Activated CD4-positive, alpha-beta T cell treated with anti-CD3 and anti-CD28 coated beads for 24 hours (primary cell): ENCODE measurements at regions not wholly inside any gene's neighbourhood (a gene's known extent, or its start where the extent isn't known, plus 50 kb on each side); places are given as distances from the start of the nearest gene placed in this dataset.
"Not testable (repeated sequence)": the region's sequence is repeated elsewhere in the genome, so short reads cannot be mapped to it uniquely, and the experiment has no call there.

Experiments
- DNase-seq, 2 donors: peaks; one replicate each; pipeline ENCODE4 v3.0.0-alpha.2; 2020; ENCODE audit warnings: low read depth in 2 of 2

DNA sequence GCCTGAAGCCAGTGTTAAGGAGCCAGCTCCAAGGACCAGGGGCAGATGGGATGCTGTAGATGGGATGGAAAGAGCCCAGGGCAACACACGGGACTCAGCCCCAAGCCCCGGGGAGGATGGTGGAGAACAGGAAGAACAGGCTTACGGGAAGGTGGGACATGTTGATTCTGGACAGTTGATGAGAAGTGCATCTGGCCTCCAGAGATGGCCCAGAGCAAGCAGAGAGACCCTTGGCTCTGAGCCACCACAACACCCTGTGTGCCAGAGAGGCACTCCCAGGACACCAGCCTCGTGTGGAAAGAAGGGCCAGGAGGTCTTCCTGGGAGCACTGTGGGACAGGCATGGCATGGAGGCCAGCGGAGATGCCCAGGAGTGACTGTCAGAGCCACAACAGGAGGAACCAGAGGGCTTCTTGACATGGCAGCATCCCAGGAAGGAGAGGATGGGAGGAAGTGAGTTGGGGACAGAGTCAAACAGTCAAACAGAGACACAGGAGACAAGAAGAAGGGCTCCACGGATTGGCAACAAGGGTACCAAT lies 156.3 kb upstream of the MVB12B start:
- no peak for DNase-seq

DNA sequence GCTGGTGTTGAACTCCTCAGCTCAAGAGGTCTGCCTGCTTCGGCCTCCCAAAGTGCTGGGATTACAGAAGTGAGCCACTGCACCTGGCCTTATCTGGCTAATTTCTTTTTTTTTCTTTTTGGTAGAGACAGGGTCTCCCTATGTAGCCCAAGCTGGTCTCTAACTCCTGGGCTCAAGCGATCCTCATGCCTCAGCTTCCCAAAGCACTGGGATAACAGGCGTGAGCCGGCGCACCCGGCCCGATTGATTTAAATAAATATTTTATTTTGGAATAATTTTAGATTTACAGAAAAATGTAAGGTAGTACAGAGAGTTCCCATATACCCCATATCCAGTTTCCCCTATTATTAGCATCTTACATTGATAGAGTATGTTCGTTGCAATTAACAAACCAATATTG lies 155.0 kb upstream of the MVB12B start:
- no peak for DNase-seq

DNA sequence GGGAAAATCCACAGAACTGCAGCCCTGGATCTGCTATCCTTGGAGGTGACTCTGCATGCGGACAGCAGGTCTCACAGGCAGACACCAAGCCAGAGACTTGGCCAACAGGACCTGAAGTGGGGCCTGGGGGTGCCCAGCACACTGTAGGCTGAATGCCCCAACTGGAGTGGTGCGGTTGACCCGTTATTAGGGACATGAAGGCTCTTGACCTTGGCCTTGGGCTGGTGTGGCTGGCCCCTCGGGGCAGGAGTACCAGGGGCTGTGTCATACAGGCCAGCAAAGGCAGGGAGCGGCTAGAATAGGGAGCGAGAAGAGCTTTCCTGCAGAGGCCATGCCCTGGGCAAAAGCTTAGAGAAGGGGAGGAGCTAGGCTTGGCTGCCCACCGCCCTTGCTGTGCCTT lies 153.2 kb upstream of the MVB12B start:
- DNase-seq, result no peak

DNA sequence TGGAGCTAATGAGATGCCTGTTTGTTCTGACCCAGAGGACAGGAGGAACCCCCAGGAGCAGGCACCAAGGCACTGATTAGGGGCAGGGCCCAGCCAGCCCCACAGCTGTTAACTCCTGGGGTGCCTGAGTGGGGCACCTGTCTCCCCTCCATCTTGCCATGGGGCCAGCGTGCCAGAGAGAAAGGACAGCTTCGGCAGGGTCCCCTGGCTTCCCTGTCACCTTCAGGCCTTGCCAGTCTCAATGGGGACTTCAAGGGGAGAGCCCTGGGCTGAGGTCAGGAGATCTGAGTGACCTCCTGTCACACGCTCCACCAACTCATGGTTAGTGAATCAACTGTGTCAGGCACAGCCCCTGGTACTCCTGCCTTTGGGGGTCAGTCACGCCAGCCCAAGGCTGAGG lies 152.7 kb upstream of the MVB12B start:
- no peak for DNase-seq

DNA sequence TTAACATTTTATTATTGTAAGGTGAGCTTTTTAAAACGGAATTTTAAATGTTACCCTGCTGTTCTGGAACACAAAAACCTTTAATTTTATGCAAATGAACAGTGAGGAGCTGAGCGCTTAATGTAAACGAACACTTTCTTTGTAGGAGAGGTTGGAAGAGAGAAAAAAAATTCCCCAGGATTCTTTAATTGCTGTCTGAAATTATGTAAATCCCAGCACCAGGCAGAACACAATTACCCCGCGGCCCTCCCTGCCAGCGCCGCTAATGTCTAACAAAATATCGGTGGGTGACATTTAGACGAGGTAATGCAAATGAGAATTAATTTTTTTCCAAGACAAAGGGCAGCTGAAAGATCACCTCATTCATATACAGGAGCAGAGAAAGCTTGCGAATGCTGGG lies 143.4 kb upstream of the MVB12B start:
- no peak for DNase-seq

DNA sequence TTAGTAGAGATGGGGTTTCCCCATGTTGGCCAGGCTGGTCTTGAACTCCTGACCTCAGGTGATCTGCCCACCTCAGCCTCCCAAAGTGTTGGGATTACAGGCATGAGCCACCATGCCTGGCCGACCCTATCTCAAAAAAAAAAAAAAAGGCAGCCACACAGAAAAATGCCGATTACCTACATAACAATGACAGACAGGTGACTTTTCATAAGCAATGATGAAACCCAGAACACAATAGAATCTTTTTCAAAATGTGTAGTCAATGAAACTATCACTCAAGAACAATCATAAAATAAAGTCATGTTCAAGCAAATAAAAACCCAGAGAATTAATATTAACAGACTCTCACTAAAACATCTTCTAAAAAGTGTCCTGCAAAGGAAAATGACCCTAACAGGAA lies 135.6 kb upstream of the MVB12B start:
- not testable (repeated sequence) for DNase-seq

DNA sequence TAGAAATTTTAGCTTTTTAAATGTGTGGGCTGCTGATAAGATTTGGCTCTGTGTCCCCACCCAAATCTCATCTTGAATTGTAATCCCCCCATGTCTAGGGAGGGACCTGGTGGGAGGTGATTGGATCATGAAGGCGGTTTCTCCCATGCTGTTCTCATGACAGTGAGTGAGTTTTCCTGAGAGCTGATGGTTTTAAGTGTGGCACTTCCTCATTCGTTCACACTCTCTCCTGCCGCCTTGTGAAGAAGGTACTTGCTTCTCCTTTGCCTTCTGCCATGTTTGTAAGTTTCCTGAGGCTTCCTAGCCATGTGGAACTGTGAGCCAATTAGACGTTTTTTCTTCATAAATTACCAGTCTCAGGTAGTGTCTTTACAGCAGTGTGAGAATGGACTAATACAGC lies 127.8 kb upstream of the MVB12B start:
- no peak for DNase-seq

DNA sequence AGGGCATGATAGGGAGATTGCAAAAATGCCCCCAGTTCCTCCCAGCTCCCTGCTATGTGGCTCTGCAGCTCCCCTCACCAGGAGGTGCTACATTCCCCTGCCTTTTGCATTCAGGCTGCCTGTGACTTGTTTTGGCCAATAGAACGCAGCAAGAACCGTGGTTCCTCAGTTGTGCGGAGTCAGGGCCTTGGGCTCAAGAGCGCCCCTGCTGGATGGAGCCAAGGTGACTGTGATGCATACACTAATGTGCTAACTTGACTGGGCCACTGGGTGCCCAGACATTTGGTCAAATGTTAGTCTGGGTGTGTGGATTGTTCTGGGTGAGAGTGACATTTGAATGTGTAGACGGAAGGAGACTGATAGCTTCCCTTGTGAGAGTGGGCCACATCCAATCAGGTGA lies 123.3 kb upstream of the MVB12B start:
- no peak for DNase-seq

DNA sequence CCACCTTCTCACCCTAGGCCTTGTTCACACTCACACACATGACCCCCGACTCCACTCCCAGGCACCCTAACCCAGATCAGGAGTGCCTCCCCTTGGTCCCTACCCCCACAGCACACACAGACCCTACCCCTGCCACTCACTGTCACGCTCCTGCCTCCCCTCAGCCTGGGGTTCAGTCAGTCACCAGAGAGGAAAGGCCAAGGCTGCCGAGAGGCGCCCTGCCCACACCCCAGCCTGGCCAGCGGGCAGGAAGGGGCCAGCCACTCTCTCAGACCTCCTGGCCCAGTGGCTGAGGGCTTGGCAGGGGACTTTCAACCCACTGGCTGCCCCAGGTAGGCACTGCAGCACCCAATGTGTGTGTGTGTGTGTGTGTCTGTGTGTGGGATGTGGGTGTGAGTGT lies 122.4 kb upstream of the MVB12B start:
- no peak for DNase-seq

DNA sequence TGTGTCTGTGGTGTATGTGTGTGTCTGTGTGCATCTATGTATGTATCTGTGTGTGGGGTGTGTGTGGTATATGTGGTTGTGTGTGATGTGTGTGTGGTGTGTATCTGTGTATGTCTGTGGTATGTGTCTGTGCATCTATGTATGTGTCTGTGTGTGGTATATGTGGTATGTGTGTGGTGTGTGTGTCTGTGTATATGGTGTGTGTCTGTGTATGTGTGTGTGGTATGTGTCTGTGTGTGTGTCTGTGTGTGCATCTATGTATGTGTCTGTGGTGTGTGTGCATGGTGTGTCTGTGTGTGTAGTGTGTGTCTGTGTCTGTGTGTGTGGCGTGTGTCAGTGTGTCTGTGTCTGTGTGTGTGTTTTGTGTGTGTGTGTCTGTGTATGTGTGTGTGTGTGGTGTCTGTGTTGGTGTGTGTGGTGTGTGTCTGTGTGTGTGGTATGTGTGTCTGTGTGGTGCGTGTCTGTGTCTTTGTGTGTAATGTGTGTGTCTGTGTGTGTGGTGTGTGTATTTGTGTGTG lies 121.9 kb upstream of the MVB12B start:
- DNase-seq, result no peak

DNA sequence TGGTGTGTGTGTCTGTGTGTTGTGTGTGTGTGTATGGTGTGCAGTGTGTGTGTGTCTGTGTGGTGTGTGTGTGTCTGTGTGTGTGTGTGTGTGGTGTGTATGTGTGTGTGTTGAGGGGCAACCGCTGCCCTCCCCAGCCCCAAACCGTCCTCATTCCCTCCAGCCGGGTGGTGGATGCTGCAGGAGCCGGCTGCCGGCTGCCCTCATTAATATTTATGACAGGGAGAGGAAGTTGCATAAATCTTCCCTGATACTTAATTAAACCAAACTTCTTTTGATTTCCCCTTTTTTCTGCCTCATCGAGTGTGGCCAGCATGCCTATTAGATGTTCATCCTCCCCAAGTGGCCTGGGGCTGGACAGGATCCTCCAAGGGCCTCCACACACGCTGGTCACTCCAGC lies 121.4 kb upstream of the MVB12B start:
- no peak for DNase-seq

DNA sequence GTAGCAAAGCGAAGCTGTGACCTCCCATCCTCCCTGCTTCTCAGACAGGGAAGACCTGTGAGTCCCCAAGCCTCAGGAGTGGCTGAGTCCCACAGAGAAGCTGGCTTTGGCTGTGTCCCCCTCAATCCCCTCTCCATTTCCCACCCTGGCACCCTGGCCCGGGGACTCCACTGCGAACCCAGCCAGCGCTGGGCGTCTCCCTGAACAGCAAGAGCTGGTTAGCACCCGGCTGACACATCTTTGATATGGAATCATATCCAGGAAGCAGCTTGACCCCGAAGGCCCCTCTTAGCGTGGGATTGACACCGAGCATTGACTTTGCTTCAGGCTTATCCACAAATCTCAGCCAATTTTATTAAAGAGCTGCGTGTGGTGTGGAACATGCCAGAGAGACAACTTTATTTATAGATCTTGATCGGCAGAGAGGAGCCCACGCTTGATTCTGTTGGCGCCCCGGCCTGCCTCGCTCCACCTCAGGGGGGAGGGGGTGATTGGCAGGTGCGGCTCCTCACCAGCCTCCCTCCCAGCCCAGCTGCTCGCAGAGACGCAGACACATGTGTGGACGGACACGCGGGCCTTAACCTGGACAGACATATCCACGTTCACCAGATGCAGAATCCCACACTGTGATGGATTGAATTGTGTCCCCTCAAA lies 120.7 kb upstream of the MVB12B start:
- DNase-seq, result no peak

DNA sequence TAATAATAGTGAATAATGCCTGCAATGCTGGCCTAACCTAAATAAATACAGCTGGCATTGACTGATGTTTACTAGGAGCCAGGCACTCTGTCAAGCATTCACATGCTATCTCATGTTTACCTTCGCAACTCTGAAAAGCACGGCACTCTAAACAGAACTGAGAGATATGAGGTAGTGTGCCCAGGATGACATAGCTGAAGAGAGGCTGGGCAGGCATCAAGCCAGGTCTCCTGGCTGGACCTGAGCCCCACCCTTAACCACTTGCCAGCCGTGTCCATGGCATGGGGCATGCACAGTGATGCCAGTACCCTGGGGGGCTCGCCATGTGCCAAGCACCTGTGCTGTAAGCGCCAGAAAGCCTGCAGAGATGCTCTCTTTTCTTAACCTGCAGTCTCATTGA lies 119.4 kb upstream of the MVB12B start:
- no peak for DNase-seq

DNA sequence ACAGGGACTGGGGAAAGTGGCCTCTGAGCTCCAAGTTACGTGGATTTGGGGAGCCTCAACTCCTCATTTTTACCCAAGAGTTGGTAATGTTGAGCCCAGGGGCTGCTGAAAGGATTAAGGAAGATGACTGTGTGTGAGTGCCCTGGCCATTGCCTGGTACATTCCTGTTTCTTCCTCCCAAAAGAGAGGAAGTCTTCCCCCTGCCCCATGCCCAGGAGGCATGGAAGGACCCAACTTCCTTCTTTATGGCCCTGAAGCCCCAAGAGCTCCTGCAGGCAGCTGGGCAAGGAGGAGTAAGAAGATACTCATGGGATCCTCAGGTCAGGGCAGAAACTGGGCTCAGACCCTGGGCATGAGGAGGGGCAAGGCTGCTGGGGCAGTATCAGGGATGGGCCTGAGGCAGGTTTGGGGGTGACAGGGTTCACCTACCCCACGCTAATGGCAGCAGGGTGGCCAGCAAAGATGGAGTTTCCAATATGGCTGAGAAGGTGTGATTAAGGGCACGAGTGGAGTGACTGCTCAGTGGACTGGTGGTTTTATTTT lies 118.3 kb upstream of the MVB12B start:
- no peak for DNase-seq

DNA sequence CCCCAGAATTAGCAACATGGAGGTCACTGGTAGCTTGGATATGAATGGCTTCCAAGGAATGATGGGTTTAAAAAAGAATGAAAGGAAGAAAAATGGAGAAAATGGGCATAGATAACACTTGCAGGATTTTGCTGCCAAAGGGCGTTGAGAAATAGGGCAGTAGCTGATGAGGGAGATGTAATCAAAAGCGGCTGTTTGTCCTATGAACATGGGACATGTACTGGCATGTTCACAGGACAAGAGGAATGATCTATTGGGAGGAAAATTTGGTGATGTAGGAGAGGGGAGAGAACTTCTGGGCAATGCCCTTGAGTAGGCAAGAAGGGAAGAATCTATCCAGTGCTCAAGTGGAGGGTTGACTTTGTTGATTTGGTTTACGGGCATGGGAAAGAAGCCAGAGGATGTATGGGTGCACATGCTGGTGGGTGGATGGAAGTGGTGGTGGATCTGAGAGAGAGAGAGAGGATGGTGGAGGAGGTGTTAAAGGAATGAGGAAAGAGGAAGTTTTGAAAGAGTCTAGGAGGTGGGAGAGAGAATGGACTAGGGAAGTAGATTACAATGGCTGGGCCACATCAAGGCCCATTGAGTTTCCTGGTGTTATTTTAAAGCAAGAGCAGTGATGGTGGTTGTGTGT lies 115.1 kb upstream of the MVB12B start:
- DNase-seq, result no peak

DNA sequence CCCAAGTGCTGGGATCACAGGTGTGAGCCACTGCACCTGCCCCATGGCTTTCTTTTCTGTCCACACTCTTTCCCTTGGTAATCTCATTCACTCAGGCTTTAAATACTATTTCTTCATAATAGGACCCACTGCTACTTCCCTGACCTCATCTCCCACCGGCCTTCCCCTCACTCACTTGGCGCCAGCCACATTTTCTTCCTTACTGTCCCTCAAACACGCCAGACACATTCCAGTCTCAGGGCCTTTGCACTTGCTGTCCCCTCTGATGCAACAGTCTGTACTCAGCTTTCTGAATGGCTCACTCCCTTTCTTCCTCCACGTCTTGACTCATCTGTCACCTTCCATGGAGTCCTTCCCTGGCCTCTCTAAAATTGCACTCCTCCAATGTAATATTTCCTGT lies 111.1 kb upstream of the MVB12B start:
- DNase-seq, result no peak

DNA sequence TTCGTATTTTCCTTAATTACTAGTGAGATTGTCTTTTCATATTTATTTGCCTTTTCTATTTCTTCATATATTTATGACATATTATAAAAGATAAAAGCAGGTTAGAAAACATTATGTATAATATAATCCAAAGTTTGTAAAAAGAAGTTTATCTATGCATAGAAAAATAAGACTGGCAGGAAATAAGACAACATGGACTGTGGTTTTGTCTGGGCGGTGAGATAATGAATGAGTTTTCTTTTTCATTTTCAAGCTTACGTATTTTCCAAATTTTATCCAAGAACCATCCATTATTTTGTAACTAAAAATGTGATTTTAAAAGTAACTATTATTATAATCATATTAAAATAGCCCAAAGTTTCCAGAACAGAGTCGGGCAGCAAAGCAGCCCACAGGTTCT lies 109.8 kb upstream of the MVB12B start:
- DNase-seq, result no peak

DNA sequence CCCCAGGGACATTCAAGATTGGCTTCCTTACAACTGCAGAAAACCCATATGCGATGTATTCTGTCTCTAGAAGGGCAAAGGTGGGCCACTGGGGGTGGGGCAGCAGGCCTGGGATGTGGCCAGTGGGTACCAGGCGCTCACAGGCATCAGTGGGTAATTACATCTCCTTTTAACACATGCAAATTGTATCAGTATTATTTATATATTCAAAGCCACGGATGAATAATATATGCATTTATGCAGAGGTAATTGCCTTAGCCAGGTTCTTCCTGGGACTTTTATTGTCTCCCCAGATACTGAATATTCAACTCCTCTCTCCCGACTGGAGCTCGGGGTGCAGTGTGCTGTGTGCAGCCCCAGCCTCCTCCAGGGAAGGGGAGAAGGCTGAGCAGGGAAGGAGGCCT lies 109.4 kb upstream of the MVB12B start:
- no peak for DNase-seq

DNA sequence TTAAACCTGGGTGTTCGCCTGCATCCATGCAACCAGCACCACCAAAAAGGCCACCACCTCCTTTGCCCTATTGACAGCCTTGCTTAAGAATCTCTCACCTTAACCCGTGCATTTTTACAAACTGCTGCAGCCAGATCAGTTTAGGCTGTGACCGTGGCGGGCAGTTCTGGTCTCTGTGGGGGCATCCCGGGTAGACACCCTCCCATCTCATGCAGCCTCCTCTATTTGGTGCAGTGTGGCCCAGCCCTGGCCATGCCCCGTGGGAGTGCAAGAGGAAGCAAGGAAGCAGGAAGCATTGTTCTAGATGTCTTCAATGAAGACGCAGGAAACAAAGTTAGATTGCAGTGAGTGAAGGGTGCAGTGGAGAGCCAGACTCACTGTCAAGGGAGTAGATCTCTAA lies 108.8 kb upstream of the MVB12B start:
- DNase-seq, result no peak

DNA sequence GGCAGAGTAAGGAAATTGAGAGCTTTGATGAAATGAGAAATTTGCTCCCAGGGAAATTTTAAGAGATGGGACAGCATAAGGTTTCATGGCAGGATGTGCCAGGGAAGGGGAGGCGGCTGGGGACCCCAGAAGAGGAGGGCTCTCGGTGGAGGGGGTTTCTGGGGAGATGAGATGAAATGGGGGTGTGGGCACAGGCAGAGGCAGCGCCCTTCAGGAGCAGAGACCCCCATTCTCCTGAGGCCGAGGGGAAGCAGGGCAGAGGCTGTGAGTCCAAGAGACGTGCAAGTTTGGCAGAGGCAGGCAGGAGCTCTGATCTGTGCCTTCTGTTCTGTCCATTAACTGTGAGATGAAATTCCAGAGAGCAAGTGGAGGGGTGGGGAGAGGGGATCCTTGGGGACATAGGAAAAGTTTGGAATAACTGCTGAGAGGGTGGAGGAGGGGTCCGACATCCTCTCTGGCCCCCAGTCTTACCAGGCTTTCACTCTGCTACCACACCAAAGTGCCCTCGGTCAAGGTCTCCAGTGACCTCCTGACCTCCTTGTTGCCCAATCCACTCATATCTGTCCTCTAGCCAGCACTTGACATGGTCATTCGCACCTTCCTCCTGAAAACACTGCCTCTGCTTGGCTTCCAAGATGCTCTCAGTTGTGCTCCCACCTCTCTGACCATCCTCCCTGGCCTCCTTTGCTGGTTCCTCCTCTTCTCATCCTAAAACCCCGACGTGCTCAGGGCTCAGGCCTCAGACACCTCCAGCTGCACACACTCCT lies 108.1 kb upstream of the MVB12B start:
- DNase-seq, result no peak

DNA sequence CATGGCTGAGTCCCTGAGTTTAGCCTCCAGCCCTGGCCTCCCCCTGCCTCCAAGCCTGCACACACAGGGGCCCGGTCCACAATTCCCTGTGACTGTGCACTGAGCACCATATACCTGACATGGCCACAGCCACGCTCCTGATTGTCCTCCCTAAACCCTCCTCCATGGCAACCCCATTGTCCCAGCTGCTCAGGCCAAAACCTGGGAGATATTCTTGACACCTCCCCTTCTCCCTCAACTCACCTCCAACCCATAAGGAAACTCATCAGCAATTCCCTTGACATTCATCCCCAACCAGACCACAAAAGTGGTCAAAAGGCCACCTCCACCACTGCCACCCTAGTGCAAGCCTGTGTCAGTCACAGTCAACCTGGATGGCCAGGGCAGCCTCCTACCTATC lies 107.5 kb upstream of the MVB12B start:
- DNase-seq, result no peak

DNA sequence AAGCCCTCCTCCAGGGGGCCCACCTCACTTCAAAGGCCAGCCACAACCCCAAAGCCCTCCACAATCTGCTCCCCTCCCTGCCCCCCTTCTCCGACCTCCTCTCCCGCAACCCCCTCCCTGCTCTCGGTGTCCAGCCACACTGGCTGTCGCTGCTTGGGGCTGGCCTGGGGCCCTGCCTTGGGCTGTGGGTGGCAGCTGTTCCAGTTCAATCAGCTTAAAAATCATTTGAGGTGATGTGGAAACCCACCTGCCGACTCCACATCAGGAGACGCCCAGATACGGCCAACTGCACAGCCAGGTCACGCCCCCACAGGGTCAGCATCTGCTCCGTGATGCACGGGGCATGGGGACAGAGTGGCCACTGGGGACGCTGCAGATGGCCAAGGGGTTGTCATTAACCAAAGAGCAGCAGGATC lies 107.0 kb upstream of the MVB12B start:
- DNase-seq, result no peak

DNA sequence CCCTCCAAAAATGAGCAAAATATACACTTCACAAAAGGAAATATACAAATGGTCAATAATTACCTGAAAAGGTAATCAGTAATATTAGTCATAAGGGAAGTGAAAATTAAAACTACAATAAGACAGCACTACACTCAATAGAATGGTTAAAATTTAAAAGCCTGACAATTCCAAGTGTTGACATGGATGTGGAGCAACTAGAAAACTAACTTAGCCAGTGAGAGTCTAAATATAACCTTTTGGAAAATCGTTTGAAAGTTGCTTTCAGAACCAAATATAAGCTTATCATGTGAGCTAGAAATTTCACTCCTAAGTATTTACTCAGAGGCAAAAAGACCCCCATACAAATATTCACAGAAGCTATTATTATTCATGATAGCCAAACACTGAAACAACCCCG lies 105.1 kb upstream of the MVB12B start:
- no peak for DNase-seq
